ENCODE measurements at regions not wholly inside any gene's neighbourhood (a gene's known extent, or its start where the extent isn't known, plus 50 kb on each side); places are given as distances from the start of the nearest gene placed in this dataset.
"Not testable (repeated sequence)": the region's sequence is repeated elsewhere in the genome, so short reads cannot be mapped to it uniquely, and the experiment has no call there.

GRCh38 chr1:184889902-184890301 lies 84.4 kb downstream of the NIBAN1 start:
- H3K27ac ChIP-seq, result peak overlapping the region in 8 of 21 experiments; percentile 0 to 61 (median 44)
- no peak overlapping the region for H3K4me3 ChIP-seq

- peak overlapping the region in 3 of 21 experiments; percentile 0 to 37 (median 28) for H3K27ac ChIP-seq
- H3K4me3 ChIP-seq, result no peak overlapping the region
Observed at GRCh38 chr1:184889166-184889565, 85.1 kb downstream of the NIBAN1 start.

GRCh38 chr1:184888505-184888904 lies 85.8 kb downstream of the NIBAN1 start:
- Histone ChIP-seq H3K4me3 (no peak overlapping the region), H3K27ac (no peak overlapping the region)

- no peak overlapping the region for H3K4me3 ChIP-seq
- peak overlapping the region in 9 of 21 experiments; percentile 2 to 52 (median 29) for H3K27ac ChIP-seq
Observed at GRCh38 chr1:184882957-184883815, 91.1 kb downstream of the NIBAN1 start.

GRCh38 chr1:184881941-184882913 lies 92.1 kb downstream of the NIBAN1 start:
- H3K4me3 ChIP-seq, result no peak overlapping the region
- H3K27ac ChIP-seq, result peak overlapping the region in 7 of 21 experiments; percentile 6 to 58 (median 18)

GRCh38 chr1:184879876-184880557 lies 94.3 kb downstream of the NIBAN1 start:
- no peak overlapping the region for H3K4me3 ChIP-seq
- no peak overlapping the region for H3K27ac ChIP-seq

- no peak overlapping the region for H3K27ac ChIP-seq
- no peak overlapping the region for H3K4me3 ChIP-seq
Observed at GRCh38 chr1:184878602-184879001, 95.7 kb downstream of the NIBAN1 start.

- H3K4me3 ChIP-seq, result no peak overlapping the region
- no peak overlapping the region for H3K27ac ChIP-seq
Observed at GRCh38 chr1:184878002-184878401, 96.3 kb downstream of the NIBAN1 start.

- not testable (repeated sequence) for H3K4me3 ChIP-seq
- peak overlapping the region in 1 of 21 experiments; percentile 18 for H3K27ac ChIP-seq
Observed at GRCh38 chr1:184876015-184876414, 98.3 kb downstream of the NIBAN1 start.

- no peak overlapping the region for H3K27ac ChIP-seq
- no peak overlapping the region for H3K4me3 ChIP-seq
Observed at GRCh38 chr1:184875218-184875617, 99.1 kb downstream of the NIBAN1 start.

GRCh38 chr1:184870319-184870718 lies 104.0 kb downstream of the NIBAN1 start:
- Histone ChIP-seq H3K4me3 (no peak overlapping the region), H3K27ac (no peak overlapping the region)

GRCh38 chr1:184867866-184868689 lies 106.2 kb downstream of the NIBAN1 start:
- Histone ChIP-seq H3K27ac (peak overlapping the region in 13 of 21 experiments; percentile 16 to 85 (median 48)), H3K4me3 (no peak overlapping the region)

GRCh38 chr1:184866991-184867788 lies 107.1 kb downstream of the NIBAN1 start:
- Histone ChIP-seq H3K4me3 (no peak overlapping the region), H3K27ac (peak overlapping the region in 14 of 21 experiments; percentile 16 to 85 (median 46))

- no peak overlapping the region for H3K4me3 ChIP-seq
- H3K27ac ChIP-seq, result peak overlapping the region in 8 of 21 experiments; percentile 5 to 85 (median 44)
Observed at GRCh38 chr1:184866586-184866985, 107.7 kb downstream of the NIBAN1 start.

GRCh38 chr1:184865831-184866230 lies 108.5 kb downstream of the NIBAN1 start:
- H3K27ac ChIP-seq, result peak overlapping the region in 4 of 21 experiments; percentile 17 to 85 (median 56)
- H3K4me3 ChIP-seq, result no peak overlapping the region

- Histone ChIP-seq H3K27ac (no peak overlapping the region), H3K4me3 (no peak overlapping the region)
Observed at GRCh38 chr1:184861755-184862336, 107.2 kb upstream of the EDEM3 start.

- Histone ChIP-seq H3K4me3 (no peak overlapping the region), H3K27ac (peak overlapping the region in 2 of 21 experiments; percentile 13 to 19)
Observed at GRCh38 chr1:184860985-184861754, 106.5 kb upstream of the EDEM3 start.

All from skin epidermis (tissue), 12 donors.